K562 (cell line): ENCODE measurements at regions not wholly inside any gene's neighbourhood (a gene's known extent, or its start where the extent isn't known, plus 50 kb on each side); places are given as distances from the start of the nearest gene placed in this dataset.

Experiments used
- ATAC-seq: fragments of 200-7000 bp; cut with Tn5 transposase; 3 replicates; pipeline ENCODE4 v1.9.1; 2020; ENCODE audit warnings: moderate library complexity
- BruUV-seq: library from RNA; stranded (reverse); fragments of 400-500 nt; replicated peaks from 2 replicates; lab custom pipeline; 2021; lab: Mats Ljungman, UMichigan
- CTCF ChIA-PET: fragments of 300-600 bp; formaldehyde crosslinking; extraction: SDS; loops from one replicate; lab custom pipeline; 2021; ENCODE audit warnings: low intra/inter-chr PET ratio; lab: Yijun Ruan, JAX
- POLR2A ChIA-PET: fragments of 300-600, 350-650 bp; sonication (Branson Sonifier 250); formaldehyde crosslinking; extraction: SDS; loops from one replicate; lab custom pipeline; 2021; ENCODE audit warnings: antibody characterized with exemption, inconsistent platforms; lab: Yijun Ruan, JAX
- DNase-seq, 4 experiments: peaks; one replicate each; pipeline versions ENCODE4 v3.0.0 to v3.0.0-alpha.2; 2011 to 2018; ENCODE audit warnings: low spot score in 3 of 4, mixed read lengths in 3 of 4; ENCODE audit errors: extremely low read depth in 1 of 4
- FAIRE-seq: peaks from 2 replicates; lab custom pipeline; 2011; peaks lifted over from hg19 to GRCh38; lab: Jason Lieb, UNC
- H2AFZ ChIP-seq: 2 replicates; pipeline ENCODE4 v1.6.0; 2011; ENCODE audit warnings: low read depth, low read length, control low read depth, inconsistent platforms
- H3K27ac ChIP-seq: fragments of 200-600 bp; 3 replicates; pipeline ENCODE4 v1.8.0; 2011; ENCODE audit warnings: low read depth, mild to moderate bottlenecking, control low read depth, inconsistent platforms, low read length, moderate library complexity, mixed read lengths; ENCODE audit errors: extremely low read depth
- H3K27me3 ChIP-seq, 2 experiments: fragments of 300-600 bp in 1 of 2; 2 replicates in 1 of 2; 3 replicates in 1 of 2; pipeline versions ENCODE4 v1.6.0 to v1.8.0; 2011; ENCODE audit warnings: inconsistent platforms in 2 of 2, low read length in 2 of 2, mild to moderate bottlenecking in 1 of 2, mixed read lengths in 1 of 2, moderate library complexity in 1 of 2; ENCODE audit not compliant: control insufficient read depth in 2 of 2, insufficient read depth in 2 of 2
- H3K36me3 ChIP-seq: fragments of 300-600 bp; 3 replicates; pipeline ENCODE4 v1.8.0; 2011; ENCODE audit warnings: mild to moderate bottlenecking, low read length, inconsistent platforms; ENCODE audit not compliant: control insufficient read depth, insufficient read depth
- H3K4me1 ChIP-seq, 2 experiments: fragments of 200-600 bp in 1 of 2; replicated peaks in 1 of 2; 2 replicates in 1 of 2; 3 replicates in 1 of 2; pipeline versions ENCODE4 v1.5.1 to v1.8.0; 2011; ENCODE audit warnings: inconsistent platforms in 2 of 2, low read length in 2 of 2, mild to moderate bottlenecking in 1 of 2, mixed read lengths in 1 of 2, moderate library complexity in 1 of 2; ENCODE audit not compliant: control insufficient read depth in 2 of 2, insufficient read depth in 2 of 2
- H3K4me2 ChIP-seq: 2 replicates; pipeline ENCODE4 v1.6.1; 2011; ENCODE audit warnings: low read length, control low read depth, inconsistent platforms, mixed read lengths; ENCODE audit not compliant: insufficient read depth
- H3K4me3 ChIP-seq: fragments of 200-600 bp; sonication (generic), shearing (Covaris generic); 2 replicates; pipeline ENCODE4 v1.5.1; 2016; ENCODE audit warnings: control low read depth, inconsistent platforms
- H3K79me2 ChIP-seq: fragments of 200-600 bp; 3 replicates; pipeline ENCODE4 v1.8.0; 2011; ENCODE audit warnings: low read length, inconsistent platforms; ENCODE audit not compliant: control insufficient read depth, insufficient read depth
- H3K9ac ChIP-seq, 2 experiments: 2 replicates each; pipeline versions ENCODE4 v1.6.0 to v1.6.1; 2011; ENCODE audit warnings: low read depth in 2 of 2, low read length in 2 of 2, control low read depth in 1 of 2, inconsistent platforms in 1 of 2, mild to moderate bottlenecking in 1 of 2, mixed read lengths in 1 of 2; ENCODE audit not compliant: insufficient read depth in 1 of 2
- H3K9me1 ChIP-seq: one replicate; pipeline ENCODE4 v1.6.0; 2011; ENCODE audit warnings: inconsistent platforms, mild to moderate bottlenecking, low read length, moderate library complexity; ENCODE audit not compliant: control insufficient read depth, insufficient read depth
- H3K9me3 ChIP-seq: replicated peaks from 2 replicates; pipeline ENCODE4 v1.5.1; 2011; ENCODE audit warnings: low read depth, low read length, inconsistent platforms; ENCODE audit not compliant: control insufficient read depth, insufficient read depth
- H4K20me1 ChIP-seq: replicated peaks from 2 replicates; pipeline ENCODE4 v1.6.1; 2011; ENCODE audit warnings: low read length, inconsistent platforms, mixed read lengths; ENCODE audit not compliant: control insufficient read depth, insufficient read depth
- ARID1B ChIP-seq: fragments of 450-650 bp; IDR thresholded peaks from 2 replicates; pipeline ENCODE4 v1.6.1; 2016; ENCODE audit warnings: antibody characterized with exemption, mild to moderate bottlenecking, inconsistent platforms
- EP300 ChIP-seq: IDR thresholded peaks from 2 replicates; pipeline ENCODE4 v1.6.1; 2012; ENCODE audit warnings: low read length, improper control_type of control experiment
- GTF2A2 ChIP-seq: IDR thresholded peaks from 2 replicates; pipeline ENCODE4 v1.6.1; 2016; ENCODE audit warnings: mild to moderate bottlenecking, missing genetic modification characterization, missing compliant biosample characterization
- GTF2F1 ChIP-seq: IDR thresholded peaks from 2 replicates; pipeline ENCODE4 v1.6.1; 2011; ENCODE audit warnings: low read depth, low read length, improper control_type of control experiment
- MYNN ChIP-seq, 2 experiments: sonication (generic); formaldehyde crosslinking in 1 of 2; IDR thresholded peaks; 2 replicates each; pipeline versions ENCODE4 v1.5.0 to v1.6.1; 2016 to 2020; ENCODE audit warnings: antibody characterized with exemption in 1 of 2, missing genetic modification reagents in 1 of 2
- POLR2G ChIP-seq: fragments of 200-400 bp; formaldehyde crosslinking; IDR thresholded peaks from 2 replicates; pipeline ENCODE4 v1.6.1; 2017; ENCODE audit warnings: low read depth, mild to moderate bottlenecking, antibody characterized with exemption, low read length, moderate library complexity
- RB1 ChIP-seq: fragments of 450-650 bp; IDR thresholded peaks from 2 replicates; pipeline ENCODE4 v1.6.1; 2017; ENCODE audit warnings: low read depth, mild to moderate bottlenecking
- ZBTB17 ChIP-seq: fragments of 450-650 bp; formaldehyde crosslinking; IDR thresholded peaks from 2 replicates; pipeline ENCODE4 v1.4.0; 2020; ENCODE audit warnings: mild to moderate bottlenecking
- ZBTB5 ChIP-seq: fragments of 450-650 bp; IDR thresholded peaks from 2 replicates; pipeline ENCODE4 v1.6.1; 2017; ENCODE audit warnings: antibody characterized with exemption
- ZNF311 ChIP-seq: fragments of 250-450 bp; sonication (Bioruptor Pico); IDR thresholded peaks from 2 replicates; pipeline ENCODE4 v1.4.0; 2020; ENCODE audit warnings: mild to moderate bottlenecking, moderate library complexity
- WGBS: fragments of 100-300 bp; shearing (Covaris generic); methylation state at CpG from one replicate; pipeline ENCODE4 v1.1.6; 2016; ENCODE audit warnings: low coverage, mixed read lengths; ENCODE audit not compliant: insufficient coverage; ENCODE audit errors: missing lambda C conversion rate; 5-methylcytosine and 5-hydroxymethylcytosine counted together
- in situ Hi-C: fragments of 300-500 bp; cut with MboI; formaldehyde crosslinking; loops from 4 replicates; pipeline ENCODE4 v1.15.0; 2018; ENCODE audit warnings: inconsistent platforms, mixed read lengths
- intact Hi-C: fragments of 100-400 bp; cut with micrococcal nuclease; formaldehyde crosslinking; loops from 2 replicates; pipeline ENCODE4 v1.14.2; 2022
- TF ChIP-seq, protein P1 (sequence below): sonication (generic); formaldehyde crosslinking; IDR thresholded peaks from 2 replicates; pipeline ENCODE4 v1.4.0; 2020; ENCODE audit warnings: mild to moderate bottlenecking, missing genetic modification reagents
- TF ChIP-seq, protein P2 (sequence below): fragments of 250-450 bp; sonication (Bioruptor Pico); IDR thresholded peaks from 2 replicates; pipeline ENCODE4 v1.5.0; 2021; ENCODE audit warnings: mild to moderate bottlenecking, moderate library complexity

DNA sequence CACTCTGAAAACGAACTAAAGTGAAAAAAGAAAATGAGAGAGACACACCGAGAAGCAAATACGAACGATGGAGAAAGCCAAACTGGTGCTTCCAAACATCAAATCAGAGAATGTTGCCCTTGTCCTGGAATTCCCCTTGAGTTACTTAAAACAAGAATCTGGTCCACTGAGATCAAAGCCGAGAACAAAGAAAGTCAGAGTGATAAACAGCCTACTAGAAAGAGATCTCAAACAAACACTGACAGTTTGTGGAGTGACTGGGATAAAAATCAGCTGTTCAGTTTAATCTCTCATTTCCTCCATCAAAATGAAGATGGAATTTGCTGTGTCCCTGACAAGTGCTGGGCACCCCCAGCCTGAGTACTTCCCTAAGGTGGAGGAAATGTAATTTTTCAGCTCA is 582.6 kb downstream of the NR2F1-AS1 start (continued):
- no peak for TF ChIP-seq ZBTB5

DNA sequence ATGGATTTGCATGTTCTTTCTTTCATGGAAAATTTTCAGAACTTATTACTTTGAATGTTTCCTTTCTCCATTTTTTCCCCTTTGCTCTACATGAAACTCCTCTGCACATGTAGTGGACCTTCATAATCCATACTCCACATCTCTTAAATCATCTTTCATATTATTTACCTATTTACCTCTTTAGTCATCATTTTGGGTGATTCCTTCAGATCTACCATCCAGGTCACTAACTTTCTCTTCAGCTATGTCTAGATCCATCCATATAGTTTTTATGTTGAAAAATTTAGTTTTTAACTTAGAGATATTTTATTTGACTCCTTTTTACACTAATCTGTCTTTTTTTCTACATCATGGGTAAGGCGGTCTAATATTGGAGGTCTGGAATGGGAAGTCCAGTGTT is 586.6 kb downstream of the NR2F1-AS1 start:
- no peaks in the 10 kb centered on the region for H3K27me3 ChIP-seq
- no peaks in the 10 kb centered on the region for H4K20me1 ChIP-seq
- no peak overlapping the region for H3K4me3 ChIP-seq
- H3K4me1 ChIP-seq = no peaks in the 10 kb centered on the region
- H3K79me2 ChIP-seq = no peaks in the 10 kb centered on the region
- no peaks in the 10 kb centered on the region for H3K36me3 ChIP-seq
- DNase-seq (no peak), FAIRE-seq (no peak), ATAC-seq (no peak)
- ChIA-PET CTCF (no interaction called here), POLR2A (no interaction called here)
- H2AFZ ChIP-seq = no peak overlapping the region
- no peaks in the 10 kb centered on the region for H3K9me1 ChIP-seq
- intact Hi-C loops (no loop called here), in situ Hi-C loops (no loop called here)
- H3K9me3 ChIP-seq = no peaks in the 10 kb centered on the region
- no peak overlapping the region for H3K9ac ChIP-seq
- WGBS = 5% methylated on average over 1 of the region's 1 CpG
- H3K27ac ChIP-seq = no peak overlapping the region
- BruUV-seq = no TSS peak
- no peak overlapping the region for H3K4me2 ChIP-seq
- TF ChIP-seq RB1 (no peak), GTF2F1 (no peak), ARID1B (no peak), ZBTB17 (CRISPR knock-in tag) (no peak), GTF2A2 (tag) (no peak), ZNF311 (CRISPR knock-in tag) (no peak), MYNN (IDR thresholded peaks at IDR 0.05) (no peak), MYNN (CRISPR knock-in tag; IDR thresholded peaks at IDR 0.05) (no peak), POLR2G (no peak), EP300 (no peak)
- TF ChIP-seq, protein P1, sequence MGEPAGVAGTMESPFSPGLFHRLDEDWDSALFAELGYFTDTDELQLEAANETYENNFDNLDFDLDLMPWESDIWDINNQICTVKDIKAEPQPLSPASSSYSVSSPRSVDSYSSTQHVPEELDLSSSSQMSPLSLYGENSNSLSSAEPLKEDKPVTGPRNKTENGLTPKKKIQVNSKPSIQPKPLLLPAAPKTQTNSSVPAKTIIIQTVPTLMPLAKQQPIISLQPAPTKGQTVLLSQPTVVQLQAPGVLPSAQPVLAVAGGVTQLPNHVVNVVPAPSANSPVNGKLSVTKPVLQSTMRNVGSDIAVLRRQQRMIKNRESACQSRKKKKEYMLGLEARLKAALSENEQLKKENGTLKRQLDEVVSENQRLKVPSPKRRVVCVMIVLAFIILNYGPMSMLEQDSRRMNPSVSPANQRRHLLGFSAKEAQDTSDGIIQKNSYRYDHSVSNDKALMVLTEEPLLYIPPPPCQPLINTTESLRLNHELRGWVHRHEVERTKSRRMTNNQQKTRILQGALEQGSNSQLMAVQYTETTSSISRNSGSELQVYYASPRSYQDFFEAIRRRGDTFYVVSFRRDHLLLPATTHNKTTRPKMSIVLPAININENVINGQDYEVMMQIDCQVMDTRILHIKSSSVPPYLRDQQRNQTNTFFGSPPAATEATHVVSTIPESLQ (CRISPR knock-in tag) = no peak
- TF ChIP-seq, protein P2, sequence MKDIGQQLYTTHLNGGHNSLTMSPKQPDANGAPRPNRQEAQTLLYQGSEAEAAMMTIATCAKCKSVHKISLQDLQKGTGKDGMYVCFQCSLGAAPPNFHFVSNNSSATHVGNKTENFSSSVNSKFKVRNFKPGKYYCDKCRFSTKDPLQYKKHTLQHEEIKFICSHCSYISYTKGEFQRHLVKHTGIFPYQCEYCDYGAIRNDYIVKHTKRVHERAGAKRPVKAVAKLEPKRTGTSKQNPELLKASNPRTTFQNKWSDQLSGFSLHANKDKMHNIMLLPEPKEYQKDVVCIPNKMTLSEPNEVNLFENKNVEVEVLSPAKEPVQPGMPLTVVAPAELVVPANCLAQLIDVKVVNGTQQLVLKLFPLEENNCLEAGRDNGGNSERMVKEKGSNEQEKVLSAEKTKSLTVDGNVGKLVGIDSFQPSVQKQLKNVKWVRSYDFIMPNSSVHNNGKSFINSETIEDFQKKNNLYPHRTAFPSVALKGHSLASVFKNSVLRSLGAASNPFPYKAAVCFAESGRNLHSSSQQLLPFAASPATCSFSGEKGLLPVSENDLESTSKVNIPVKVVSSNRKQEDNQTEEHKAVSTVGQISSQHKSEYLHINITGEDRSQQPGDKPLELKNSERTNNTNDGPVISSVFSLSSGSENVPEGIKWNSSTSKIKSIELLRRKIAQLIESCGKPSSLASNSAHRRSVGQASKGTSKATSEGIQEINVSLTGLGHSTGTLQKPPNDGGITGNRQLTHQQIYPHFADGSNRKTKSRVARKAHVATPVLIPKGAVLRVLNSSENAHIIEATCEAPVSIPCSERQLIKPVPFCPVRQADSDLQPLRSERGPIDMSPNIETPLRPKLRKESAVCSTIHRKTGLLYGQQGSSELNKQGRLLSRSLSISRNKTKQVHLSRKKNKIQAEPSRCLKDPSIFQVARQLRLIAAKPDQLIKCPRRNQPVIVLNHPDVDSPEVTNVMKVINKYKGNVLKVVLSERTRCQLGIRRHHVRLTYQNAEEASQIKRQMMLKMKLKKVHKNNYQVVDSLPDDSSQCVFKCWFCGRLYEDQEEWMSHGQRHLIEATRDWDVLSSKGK (CRISPR knock-in tag) = no peak
